HPDE6-E6E7 (cell line): ENCODE measurements at regions not wholly inside any gene's neighbourhood (a gene's known extent, or its start where the extent isn't known, plus 50 kb on each side); places are given as distances from the start of the nearest gene placed in this dataset.
"Not testable (repeated sequence)": the region's sequence is repeated elsewhere in the genome, so short reads cannot be mapped to it uniquely, and the experiment has no call there.

Source experiments
- DNase-seq: peaks from one replicate; pipeline ENCODE4 v3.0.0; 2011; ENCODE audit warnings: missing footprints; ENCODE audit errors: extremely low spot score

- DNase-seq, result no peak
Measured at GRCh38 chr1:181172082-181172481, 83.6 kb downstream of the IER5 start.

GRCh38 chr1:181173761-181174447, 85.4 kb downstream of the IER5 start:
- no peak for DNase-seq

DNA sequence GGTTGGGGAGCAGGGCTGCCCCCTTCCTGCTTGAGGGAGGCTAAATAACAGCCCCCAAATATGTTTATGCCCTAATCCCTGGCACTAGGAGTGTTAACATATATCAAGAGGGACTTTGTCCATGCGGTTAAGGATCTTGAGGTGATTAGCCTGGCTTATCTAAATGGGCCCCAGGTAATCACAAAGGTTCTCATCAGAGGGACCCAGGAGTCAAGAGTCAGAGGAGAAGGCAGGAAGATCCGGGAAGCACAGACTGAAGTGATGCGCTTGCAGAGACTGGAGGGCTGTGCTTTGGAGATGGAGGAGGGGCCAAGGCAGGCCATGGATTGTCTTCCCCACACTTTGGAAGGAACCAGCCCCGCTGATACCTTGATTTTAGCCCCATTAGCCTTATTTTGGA, 86.4 kb downstream of the IER5 start:
- DNase-seq, result no peak

- no peak for DNase-seq
Measured at GRCh38 chr1:181175356-181175910, 86.9 kb downstream of the IER5 start.

- DNase-seq, result no peak
Measured at GRCh38 chr1:181175955-181176354, 87.5 kb downstream of the IER5 start.

DNA sequence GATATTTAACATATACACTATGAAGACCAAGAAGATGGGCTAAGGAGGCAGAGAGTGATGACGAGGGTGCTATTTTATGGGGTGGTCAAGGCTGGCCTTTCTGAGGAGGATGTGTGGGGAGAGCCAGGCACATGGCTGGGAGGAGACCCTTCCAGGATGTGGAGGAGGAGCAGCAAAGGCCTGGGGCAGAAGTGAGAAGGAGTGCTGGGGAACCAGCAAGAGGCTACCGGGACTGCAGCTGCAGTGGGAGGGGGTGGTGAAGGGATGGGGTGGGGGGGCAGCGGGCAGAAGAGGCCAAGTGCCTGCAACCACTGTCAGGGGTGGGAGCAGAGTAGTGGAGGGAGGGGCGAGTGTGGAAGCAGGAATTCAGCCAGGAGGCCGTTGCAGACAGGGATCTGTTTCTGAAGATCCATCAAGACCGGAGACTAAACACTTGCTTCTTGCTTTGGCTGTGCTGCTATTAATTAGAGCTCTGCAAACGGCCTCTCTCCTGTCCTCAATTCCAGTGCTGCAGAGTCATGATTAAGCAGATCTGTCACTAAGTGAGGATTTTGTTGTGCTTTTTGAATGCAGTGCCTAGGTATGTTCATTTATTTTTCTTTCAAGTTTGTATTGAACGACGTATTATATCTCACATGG, 89.9 kb downstream of the IER5 start:
- no peak for DNase-seq

- no peak for DNase-seq
Measured at GRCh38 chr1:181179279-181179986, 90.9 kb downstream of the IER5 start.

GRCh38 chr1:181179987-181180365, 91.5 kb downstream of the IER5 start:
- no peak for DNase-seq

DNA sequence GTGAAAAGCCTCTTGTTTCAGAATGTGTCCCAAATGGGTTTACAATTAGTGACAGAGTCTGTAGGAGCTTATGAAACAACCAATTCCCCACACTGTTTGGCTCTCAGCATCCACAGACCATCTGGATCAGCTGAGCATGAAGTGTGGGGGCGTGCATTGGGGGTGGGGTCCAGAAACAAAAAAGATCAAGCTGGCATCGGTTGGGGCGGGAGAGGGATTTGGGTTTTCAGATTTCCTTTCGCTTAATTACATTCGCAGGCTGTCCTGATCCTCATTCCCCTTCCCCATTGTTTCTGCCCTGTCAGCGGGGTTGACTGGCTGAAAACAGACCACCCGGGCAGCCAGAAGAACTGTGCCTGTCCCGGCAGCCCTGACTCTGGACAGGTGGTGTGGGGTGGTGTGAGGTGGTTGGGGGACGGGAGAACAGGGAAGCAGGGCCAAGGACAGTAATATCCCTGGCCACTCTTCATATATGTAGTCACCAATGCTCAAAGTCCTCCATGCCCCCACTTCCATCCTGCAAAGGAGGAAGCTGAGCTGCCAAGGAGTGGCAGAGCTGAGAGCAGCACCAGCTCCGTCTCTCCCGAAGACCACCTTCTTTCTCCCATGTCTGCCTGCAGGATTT, 92.0 kb downstream of the IER5 start:
- DNase-seq, result no peak

DNA sequence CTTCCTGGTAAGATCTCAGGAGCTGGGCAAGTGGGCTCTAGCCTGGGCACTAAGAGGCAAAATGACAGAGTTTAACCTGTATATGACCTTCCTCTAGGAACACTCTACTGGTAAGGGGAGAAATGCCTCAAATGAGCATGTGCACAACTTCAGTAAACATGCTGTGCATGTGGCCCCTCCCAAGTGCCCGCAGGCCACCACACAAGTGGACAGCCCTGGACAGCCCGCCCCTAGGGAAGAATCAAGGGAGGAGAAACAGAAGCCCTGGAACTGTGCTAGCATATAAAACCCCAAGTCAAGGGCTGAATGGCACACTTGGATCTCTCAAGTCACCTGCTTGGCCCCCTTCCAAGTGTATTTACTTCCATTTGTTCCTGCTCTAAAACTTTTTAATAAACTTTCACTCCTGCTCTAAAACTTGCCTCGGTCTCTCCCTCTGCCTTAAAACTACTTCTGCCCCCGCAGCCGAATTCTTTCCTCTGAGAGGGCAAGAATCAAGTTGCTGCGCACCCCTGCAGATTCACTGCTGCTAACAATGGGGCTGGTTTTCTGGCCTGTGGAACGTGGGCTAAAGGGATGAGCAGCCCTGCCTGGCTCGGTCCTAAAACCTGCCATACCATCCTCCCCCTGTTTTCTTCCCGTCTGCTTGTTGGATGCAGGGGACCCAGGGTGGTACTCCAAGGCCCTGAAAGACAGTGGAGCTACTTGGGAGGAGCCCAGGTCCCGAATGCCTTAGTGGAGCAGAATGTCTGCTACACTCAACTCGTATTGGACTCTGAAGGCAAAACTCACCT, 93.5 kb downstream of the IER5 start:
- DNase-seq, result no peak

GRCh38 chr1:181184621-181185020, 96.1 kb downstream of the IER5 start:
- DNase-seq, result no peak

GRCh38 chr1:181185461-181185860, 97.0 kb downstream of the IER5 start:
- DNase-seq, result no peak

DNA sequence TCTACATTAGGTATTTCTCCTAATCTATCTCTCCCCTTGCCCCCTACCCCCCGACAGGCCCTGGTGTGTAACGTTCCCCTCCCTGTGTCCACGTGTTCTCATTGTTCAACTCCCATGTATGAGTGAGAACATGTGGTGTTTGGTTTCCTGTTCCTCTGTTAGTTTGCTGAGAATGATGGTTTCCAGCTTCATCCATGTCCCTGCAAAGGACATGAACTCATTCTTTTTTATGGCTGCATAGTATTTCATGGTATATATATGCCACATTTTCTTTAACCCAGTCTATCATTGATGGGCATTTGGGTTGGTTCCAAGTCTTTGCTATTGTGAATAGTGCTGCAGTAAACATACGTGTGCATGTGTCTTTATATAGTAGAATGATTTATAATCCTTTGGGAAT, 97.6 kb downstream of the IER5 start:
- not testable (repeated sequence) for DNase-seq

- DNase-seq, result no peak
Measured at GRCh38 chr1:181187337-181188126, 99.0 kb downstream of the IER5 start.

- no peak for DNase-seq
Measured at GRCh38 chr1:181189245-181189644, 100.7 kb downstream of the IER5 start.

DNA sequence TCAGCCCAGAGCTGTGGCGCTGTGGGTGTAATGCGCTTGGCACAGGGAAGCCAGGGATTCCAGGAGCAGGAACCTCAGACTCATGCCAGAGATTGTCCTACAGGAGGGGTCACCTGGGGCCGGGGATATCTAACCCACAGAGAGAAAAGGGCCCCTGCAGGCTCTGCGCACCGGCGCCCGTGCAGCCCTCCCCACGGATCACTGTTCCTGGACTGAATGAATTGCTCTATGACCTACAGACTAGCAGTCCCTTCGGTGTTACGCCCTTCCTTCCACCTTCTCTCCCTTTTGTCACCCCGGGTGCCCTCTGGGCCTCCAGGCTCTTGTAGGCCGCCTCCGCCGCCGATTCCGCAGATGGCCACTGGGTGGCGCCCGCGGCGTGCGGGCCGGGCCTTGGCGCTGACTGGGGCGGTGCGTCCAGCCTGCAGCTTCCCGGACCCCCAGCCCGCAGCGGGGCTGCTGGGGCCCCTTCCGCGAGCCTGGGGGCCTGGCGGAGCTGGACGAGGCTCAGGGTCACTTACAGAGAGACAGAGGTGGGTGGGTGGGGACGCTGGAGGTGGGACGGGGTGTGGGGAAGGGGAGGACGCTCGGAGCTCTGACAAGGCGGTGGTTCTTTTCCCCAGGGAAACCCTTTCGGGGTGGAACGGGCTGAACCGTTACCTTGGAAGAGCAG, 101.3 kb downstream of the IER5 start:
- peak; percentile 79 for DNase-seq

DNA sequence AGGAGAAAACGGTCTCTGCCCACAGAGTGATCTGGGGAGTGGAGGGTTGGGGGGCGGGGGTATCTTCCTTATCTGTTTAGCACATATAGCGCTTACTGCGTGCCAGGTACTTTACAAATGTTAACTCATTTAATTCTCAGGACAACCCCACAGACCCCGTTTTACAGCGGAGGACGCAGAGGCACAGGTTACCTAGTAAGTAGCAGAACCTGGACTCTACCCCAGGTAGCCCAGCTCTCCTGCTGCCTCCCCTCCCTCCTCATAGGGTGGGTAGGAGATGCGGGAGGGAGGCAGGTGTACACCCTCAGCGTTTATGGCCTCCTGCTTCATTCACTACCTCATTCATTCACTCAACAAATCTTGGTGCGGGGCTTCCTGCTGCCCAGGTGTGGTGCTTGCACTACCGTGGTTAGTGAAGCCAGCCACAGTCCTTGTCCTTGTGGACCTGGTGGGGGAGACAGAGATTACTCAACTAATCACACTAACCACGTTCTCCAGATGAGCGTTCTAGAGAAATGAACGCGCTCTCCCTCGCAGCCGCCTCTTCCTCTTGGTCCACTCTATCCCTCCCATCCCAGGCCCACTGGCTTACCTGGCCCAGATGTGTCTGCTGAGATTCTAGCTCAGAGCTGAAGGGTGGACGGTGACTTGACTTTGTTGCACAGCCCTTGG, 102.0 kb downstream of the IER5 start:
- DNase-seq, result no peak

DNA sequence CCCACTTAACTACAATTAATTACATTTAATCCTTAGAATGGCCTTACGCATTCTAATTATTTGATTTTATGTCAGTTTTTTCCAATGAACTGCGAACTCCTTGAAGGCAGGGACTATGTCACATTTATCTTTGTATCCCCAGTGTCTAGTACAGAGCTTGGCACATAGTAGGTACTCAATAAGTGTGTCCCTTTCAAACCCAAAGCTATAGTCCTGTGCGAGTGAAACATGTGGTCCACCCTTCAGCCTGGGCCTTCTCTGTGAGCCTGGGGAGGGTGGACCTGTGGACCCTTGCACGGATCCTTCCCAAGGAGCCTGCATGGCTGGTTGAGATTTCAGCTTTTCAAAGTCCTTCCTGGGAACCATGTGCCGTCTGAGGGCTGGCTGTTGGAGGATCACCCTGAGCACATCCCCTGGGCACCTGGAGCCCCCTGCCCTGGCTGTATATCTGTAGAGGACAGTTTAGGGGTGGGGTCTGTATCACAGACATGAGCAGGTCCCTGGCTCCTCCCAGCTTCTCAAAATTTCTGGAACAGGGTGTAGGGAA, 103.1 kb downstream of the IER5 start:
- DNase-seq, result no peak

DNA sequence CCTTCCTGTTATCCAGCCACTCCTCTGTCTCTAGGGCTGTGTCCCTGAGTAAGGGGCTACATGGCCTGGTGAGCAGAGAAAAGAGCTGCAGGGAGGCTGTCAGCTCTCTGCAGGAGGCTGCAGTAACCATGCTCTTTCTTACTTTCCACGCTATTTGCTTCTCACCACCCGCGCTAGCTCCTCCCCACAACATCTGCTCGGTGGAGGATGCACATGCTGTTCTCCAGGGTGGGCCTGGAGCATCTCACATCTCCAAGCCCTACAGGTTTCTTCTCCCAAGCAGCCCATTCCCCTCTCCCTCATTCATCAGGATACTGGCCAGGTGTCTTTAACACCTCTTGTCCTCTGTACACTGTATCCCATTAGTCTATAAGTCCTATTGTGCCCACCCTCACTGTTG, 103.8 kb downstream of the IER5 start:
- no peak for DNase-seq
